ENCODE measurements at regions not wholly inside any gene's neighbourhood (a gene's known extent, or its start where the extent isn't known, plus 50 kb on each side); places are given as distances from the start of the nearest gene placed in this dataset.

GRCh38 chr21:28421716-28422524 is 570.8 kb downstream of the LTN1 start (continued):
- TF ChIP-seq E2F5 (CRISPR knock-in tag; IDR thresholded peaks at IDR 0.05) (no peak), JUN (CRISPR knock-in tag; IDR thresholded peaks at IDR 0.05) (no peak), ZNF138 (CRISPR knock-in tag; conservative IDR thresholded peaks at IDR 0.05) (no peak), ZMAT4 (CRISPR knock-in tag; IDR thresholded peaks at IDR 0.05) (no peak), CTCF (IDR thresholded peaks at IDR 0.05) (no peak), NFYB (CRISPR knock-in tag; conservative IDR thresholded peaks at IDR 0.05; ENCODE audit: low read depth) (no peak)

GRCh38 chr21:28419811-28420210 is 572.9 kb downstream of the LTN1 start:
- TF ChIP-seq CTCF (IDR thresholded peaks at IDR 0.05) = no peak
- TF ChIP-seq RORB (CRISPR knock-in tag; IDR thresholded peaks at IDR 0.05) = no peak
- TF ChIP-seq USF2 (CRISPR knock-in tag; IDR thresholded peaks at IDR 0.05) = no peak
- TF ChIP-seq CDX4 (CRISPR knock-in tag; IDR thresholded peaks at IDR 0.05; ENCODE audit: borderline replicate concordance) = no peak
- TF ChIP-seq TEAD4 (CRISPR knock-in tag; IDR thresholded peaks at IDR 0.05) = no peak
- no peak for TF ChIP-seq ZNF232 (CRISPR knock-in tag; IDR thresholded peaks at IDR 0.05)
- TF ChIP-seq KAT7 (CRISPR knock-in tag; IDR thresholded peaks at IDR 0.05; ENCODE audit: borderline replicate concordance) = no peak
- TF ChIP-seq CBFB (CRISPR knock-in tag; IDR thresholded peaks at IDR 0.05; ENCODE audit: low read depth) = no peak
- TF ChIP-seq E2F4 (CRISPR knock-in tag; IDR thresholded peaks at IDR 0.05; ENCODE audit: borderline replicate concordance, low read depth) = no peak
- no peak for TF ChIP-seq IRF1 (CRISPR knock-in tag; IDR thresholded peaks at IDR 0.05)
- no peak for TF ChIP-seq ELF4 (CRISPR knock-in tag; IDR thresholded peaks at IDR 0.05; ENCODE audit: low read depth)
- no peak for TF ChIP-seq ZBTB21 (CRISPR knock-in tag; IDR thresholded peaks at IDR 0.05; ENCODE audit: borderline replicate concordance)
- no peak for TF ChIP-seq HMGXB4 (CRISPR knock-in tag; IDR thresholded peaks at IDR 0.05)
- no peak for TF ChIP-seq NFYB (CRISPR knock-in tag; conservative IDR thresholded peaks at IDR 0.05; ENCODE audit: low read depth)
- CTCF ChIA-PET = no interaction called here
- Mint-ChIP-seq H3K36me3 (no peaks in the 10 kb centered on the region), H3K27ac (no peak overlapping the region), H3K4me1 (no peaks in the 10 kb centered on the region), H3K4me3 (no peak overlapping the region), H3K9me3 (no peaks in the 10 kb centered on the region), H3K27me3 (ENCODE audit: low read depth) (no peaks in the 10 kb centered on the region)
- POLR2A ChIA-PET = no interaction called here
- ATAC-seq = no peak
- DNase-seq (ENCODE audit: low spot score) = no peak
